Natural killer cell (primary cell): ENCODE measurements at regions not wholly inside any gene's neighbourhood (a gene's known extent, or its start where the extent isn't known, plus 50 kb on each side); places are given as distances from the start of the nearest gene placed in this dataset.

ENCODE experiments used
- ATAC-seq, 3 donors: fragments of 150-1000 bp in 2 of 3; fragments of 200-7000 bp in 1 of 3; cut with Tn5 transposase; 1 replicate in 1 of 3; 2 replicates in 2 of 3; pipeline ENCODE4 v1.10.0; 2021; ENCODE audit warnings: mild to moderate bottlenecking in 2 of 3, moderate library complexity in 2 of 3
- DNase-seq, 2 donors: peaks; one replicate each; pipeline versions ENCODE4 v3.0.0 to v3.0.0-alpha.2; 2013 to 2021; ENCODE audit warnings: mixed read lengths in 1 of 2
- H3K27ac ChIP-seq: one replicate; pipeline ENCODE4 v1.5.1; 2013; ENCODE audit warnings: mild to moderate bottlenecking, low read length
- H3K27me3 ChIP-seq: one replicate; pipeline ENCODE4 v1.6.1; 2013; ENCODE audit warnings: low read length; ENCODE audit not compliant: control insufficient read depth, insufficient read depth
- H3K36me3 ChIP-seq: one replicate; pipeline ENCODE4 v1.6.1; 2013; ENCODE audit warnings: low read length; ENCODE audit not compliant: control insufficient read depth, insufficient read depth
- H3K4me1 ChIP-seq: one replicate; pipeline ENCODE4 v1.6.1; 2013; ENCODE audit warnings: low read length; ENCODE audit not compliant: control insufficient read depth, insufficient read depth
- H3K4me3 ChIP-seq: one replicate; pipeline ENCODE4 v1.5.1; 2013; ENCODE audit warnings: low read length
- H3K9me3 ChIP-seq: one replicate; pipeline ENCODE4 v1.6.1; 2013; ENCODE audit warnings: low read length; ENCODE audit not compliant: control insufficient read depth, insufficient read depth
- H3K27ac Mint-ChIP-seq, 2 donors: one replicate each; pipeline ENCODE4 v1.8.0; 2022; ENCODE audit warnings: mild to moderate bottlenecking in 2 of 2, mixed read lengths in 2 of 2, moderate library complexity in 1 of 2
- H3K27me3 Mint-ChIP-seq, 2 donors: one replicate each; pipeline ENCODE4 v1.8.0; 2022; ENCODE audit warnings: low read depth in 2 of 2, mixed read lengths in 2 of 2
- H3K36me3 Mint-ChIP-seq: one replicate; pipeline ENCODE4 v1.8.0; 2022; ENCODE audit warnings: mixed read lengths
- H3K4me1 Mint-ChIP-seq, 2 donors: one replicate each; pipeline ENCODE4 v1.8.0; 2022; ENCODE audit warnings: mixed read lengths in 2 of 2
- H3K4me3 Mint-ChIP-seq: one replicate; pipeline ENCODE4 v1.8.0; 2022; ENCODE audit warnings: mild to moderate bottlenecking, moderate library complexity, mixed read lengths
- H3K9me3 Mint-ChIP-seq, 2 donors: one replicate each; pipeline ENCODE4 v1.8.0; 2022; ENCODE audit warnings: mixed read lengths in 2 of 2
- CTCF ChIP-seq: fragments of 200-600 bp; IDR thresholded peaks from one replicate; pipeline ENCODE4 v1.8.0; 2022; ENCODE audit warnings: antibody characterized with exemption
- WGBS: methylation state at CpG from one replicate; pipeline ENCODE4 v1.1.7; 2013; ENCODE audit warnings: missing lambda C conversion rate; ENCODE audit not compliant: insufficient coverage; 5-methylcytosine and 5-hydroxymethylcytosine counted together
- intact Hi-C: fragments of 100-400 bp; cut with micrococcal nuclease; formaldehyde crosslinking; loops from one replicate; pipeline ENCODE4 v1.14.2; 2022

- DNase-seq = no peak
- peaks cover 6 to 9% of the 10 kb centered on the region in 2 donors for H3K4me1 Mint-ChIP-seq
- intact Hi-C loops = no loop called here
- no peaks in the 10 kb centered on the region for H3K36me3 Mint-ChIP-seq
- Histone ChIP-seq H3K4me3 (no peak overlapping the region), H3K36me3 (no peaks in the 10 kb centered on the region), H3K27ac (no peak overlapping the region), H3K4me1 (no peaks in the 10 kb centered on the region), H3K27me3 (no peaks in the 10 kb centered on the region), H3K9me3 (no peaks in the 10 kb centered on the region)
- no peak overlapping the region for H3K27ac Mint-ChIP-seq
- ATAC-seq = no peak
- peaks cover 5 to 8% of the 10 kb centered on the region in 2 donors for H3K27me3 Mint-ChIP-seq
- WGBS = 92% methylated on average over 13 of the region's 13 CpGs
- TF ChIP-seq CTCF = no peak
- H3K9me3 Mint-ChIP-seq = no peaks in the 10 kb centered on the region
- H3K4me3 Mint-ChIP-seq = no peak overlapping the region
These were observed 506.8 kb upstream of the ZEB2 start for GRCh38 chr2:145026456-145027455.

- Mint-ChIP-seq H3K27ac (no peak overlapping the region), H3K9me3 (no peaks in the 10 kb centered on the region), H3K4me1 (peaks cover 6 to 9% of the 10 kb centered on the region in 2 donors), H3K4me3 (no peak overlapping the region), H3K36me3 (no peaks in the 10 kb centered on the region), H3K27me3 (peaks cover 5 to 8% of the 10 kb centered on the region in 2 donors)
- Histone ChIP-seq H3K9me3 (no peaks in the 10 kb centered on the region), H3K27ac (no peak overlapping the region), H3K27me3 (no peaks in the 10 kb centered on the region), H3K4me3 (no peak overlapping the region), H3K36me3 (no peaks in the 10 kb centered on the region), H3K4me1 (no peaks in the 10 kb centered on the region)
- ATAC-seq (no peak), DNase-seq (no peak)
- 90% methylated on average over 1 of the region's 1 CpG for WGBS
- no peak for TF ChIP-seq CTCF
- intact Hi-C loops = no loop called here
These were observed 505.5 kb upstream of the ZEB2 start for GRCh38 chr2:145025382-145025781.

- no peaks in the 10 kb centered on the region for H3K9me3 ChIP-seq
- H3K36me3 Mint-ChIP-seq = no peaks in the 10 kb centered on the region
- no peaks in the 10 kb centered on the region for H3K9me3 Mint-ChIP-seq
- H3K36me3 ChIP-seq = no peaks in the 10 kb centered on the region
- intact Hi-C loops = no loop called here
- no peak overlapping the region for H3K4me3 ChIP-seq
- DNase-seq = no peak
- H3K27ac Mint-ChIP-seq = no peak overlapping the region
- no peak overlapping the region for H3K27ac ChIP-seq
- H3K27me3 Mint-ChIP-seq = peaks cover 5 to 8% of the 10 kb centered on the region in 2 donors
- H3K4me1 Mint-ChIP-seq = peaks cover 6 to 9% of the 10 kb centered on the region in 2 donors
- H3K4me3 Mint-ChIP-seq = no peak overlapping the region
- 85% methylated on average over 3 of the region's 3 CpGs for WGBS
- H3K27me3 ChIP-seq = no peaks in the 10 kb centered on the region
- TF ChIP-seq CTCF = no peak
- no peak for ATAC-seq
- no peaks in the 10 kb centered on the region for H3K4me1 ChIP-seq
These were observed 503.5 kb upstream of the ZEB2 start for GRCh38 chr2:145023334-145023934.
